Left ventricle myocardium inferior (tissue), 1 donor: ENCODE measurements at regions not wholly inside any gene's neighbourhood (a gene's known extent, or its start where the extent isn't known, plus 50 kb on each side); places are given as distances from the start of the nearest gene placed in this dataset.
"Not testable (repeated sequence)": the region's sequence is repeated elsewhere in the genome, so short reads cannot be mapped to it uniquely, and the experiment has no call there.

Source experiments
- DNase-seq: peaks from one replicate; pipeline ENCODE4 v3.0.0-alpha.2; 2020
- H3K27ac ChIP-seq: fragments of 200-600 bp; replicated peaks from 2 replicates; pipeline ENCODE4 v1.8.0; 2021
- H3K27me3 ChIP-seq: fragments of 200-600 bp; 2 replicates; pipeline ENCODE4 v1.8.0; 2021; ENCODE audit warnings: low read depth
- H3K36me3 ChIP-seq: fragments of 200-600 bp; 2 replicates; pipeline ENCODE4 v1.8.0; 2021
- H3K4me1 ChIP-seq: fragments of 200-600 bp; 2 replicates; pipeline ENCODE4 v1.8.0; 2021
- H3K4me3 ChIP-seq: fragments of 200-600 bp; 2 replicates; pipeline ENCODE4 v1.8.0; 2021; ENCODE audit warnings: mild to moderate bottlenecking, moderate library complexity
- H3K9me3 ChIP-seq: fragments of 200-600 bp; replicated peaks from 2 replicates; pipeline ENCODE4 v1.8.0; 2021
- CTCF ChIP-seq: fragments of 200-600 bp; IDR thresholded peaks from 2 replicates; pipeline ENCODE4 v1.8.0; 2021; ENCODE audit warnings: antibody characterized with exemption, mild to moderate bottlenecking, borderline replicate concordance
- intact Hi-C: fragments of 100-400 bp; cut with micrococcal nuclease; formaldehyde crosslinking; loops from one replicate; pipeline ENCODE4 v1.11.0; 2022
- donor health status: DM: no; HTN: yes; CAD: no; lungs with severe emphysema.

- Histone ChIP-seq H3K36me3 (no peaks in the 10 kb centered on the region), H3K4me1 (no peaks in the 10 kb centered on the region), H3K4me3 (no peak overlapping the region), H3K27ac (no peak overlapping the region), H3K27me3 (peaks cover 34% of the 10 kb centered on the region), H3K9me3 (peaks cover 11% of the 10 kb centered on the region)
- DNase-seq: no peak
- intact Hi-C loops: no loop called here
- no peak for TF ChIP-seq CTCF
These were observed 93.8 kb downstream of the TNFRSF13B start for GRCh38 chr17:16878084-16878483.

- H3K36me3 ChIP-seq: no peaks in the 10 kb centered on the region
- H3K4me1 ChIP-seq: no peaks in the 10 kb centered on the region
- no peak for DNase-seq
- H3K27me3 ChIP-seq: peaks cover 31% of the 10 kb centered on the region
- no peak overlapping the region for H3K27ac ChIP-seq
- no peak overlapping the region for H3K4me3 ChIP-seq
- H3K9me3 ChIP-seq: peaks cover 11% of the 10 kb centered on the region
- no peak for TF ChIP-seq CTCF
- intact Hi-C loops: no loop called here
These were observed 94.8 kb downstream of the TNFRSF13B start for GRCh38 chr17:16877099-16877498.

- peaks cover 25% of the 10 kb centered on the region for H3K27me3 ChIP-seq
- DNase-seq: no peak
- intact Hi-C loops: no loop called here
These were observed 96.3 kb downstream of the TNFRSF13B start for GRCh38 chr17:16875662-16876061.

GRCh38 chr17:16874216-16874615 is 97.7 kb downstream of the TNFRSF13B start:
- H3K27me3 ChIP-seq: peaks cover 15% of the 10 kb centered on the region
- peaks cover 11% of the 10 kb centered on the region for H3K9me3 ChIP-seq
- H3K4me3 ChIP-seq, DNase-seq, H3K36me3 ChIP-seq, H3K4me1 ChIP-seq, H3K27ac ChIP-seq, intact Hi-C loops: not testable (repeated sequence)

More at GRCh38 chr17:16875662-16876061, 96.3 kb downstream of the TNFRSF13B start:
- no peak for TF ChIP-seq CTCF
- Histone ChIP-seq H3K27ac (no peak overlapping the region), H3K36me3 (no peaks in the 10 kb centered on the region), H3K4me1 (no peaks in the 10 kb centered on the region), H3K4me3 (no peak overlapping the region), H3K9me3 (peaks cover 11% of the 10 kb centered on the region)

- Histone ChIP-seq H3K9me3 (peaks cover 11% of the 10 kb centered on the region), H3K27ac (no peak overlapping the region), H3K4me3 (no peak overlapping the region), H3K27me3 (peaks cover 11% of the 10 kb centered on the region), H3K36me3 (no peaks in the 10 kb centered on the region), H3K4me1 (no peaks in the 10 kb centered on the region)
- intact Hi-C loops: no loop called here
- DNase-seq: no peak
- peak; percentile 53 for TF ChIP-seq CTCF
These were observed 98.5 kb downstream of the TNFRSF13B start for GRCh38 chr17:16873174-16874035.
